ENCODE measurements at regions not wholly inside any gene's neighbourhood (a gene's known extent, or its start where the extent isn't known, plus 50 kb on each side); places are given as distances from the start of the nearest gene placed in this dataset.

GRCh38 chr4:170884969-170885570 is 795.3 kb upstream of the AADAT start (continued):
- no peak for TF ChIP-seq ASH2L (IDR thresholded peaks at IDR 0.05; ENCODE audit: low read length)
- TF ChIP-seq EP300 (IDR thresholded peaks at IDR 0.05; ENCODE audit: borderline replicate concordance in 1 of 2, low read depth in 2 of 2, low read length in 2 of 2): no peak
- TF ChIP-seq TBP (IDR thresholded peaks at IDR 0.05; ENCODE audit: low read depth, low read length): no peak
- TF ChIP-seq TAF7 (optimal IDR thresholded peaks at IDR 0.05; ENCODE audit: borderline replicate concordance, low read depth, low read length): no peak
- TF ChIP-seq HDAC2 (IDR thresholded peaks at IDR 0.05; ENCODE audit: borderline replicate concordance in 1 of 2, low read depth in 2 of 2, low read length in 2 of 2): no peak
- TF ChIP-seq CHD7 (IDR thresholded peaks at IDR 0.05; ENCODE audit: insufficient replicate concordance, low read length): peak; percentile 42
- no peak for TF ChIP-seq CTBP2 (IDR thresholded peaks at IDR 0.05; ENCODE audit: borderline replicate concordance, insufficient read depth, insufficient read length, low read length)
- no peak for TF ChIP-seq SUZ12 (IDR thresholded peaks at IDR 0.05; ENCODE audit: low read length)
- no peak for TF ChIP-seq USF2 (IDR thresholded peaks at IDR 0.05; ENCODE audit: low read length)
